ENCODE measurements at regions not wholly inside any gene's neighbourhood (a gene's known extent, or its start where the extent isn't known, plus 50 kb on each side); places are given as distances from the start of the nearest gene placed in this dataset.

GRCh38 chr4:181645489-181645888 lies 597.7 kb upstream of the TENM3 start:
- no peaks in the 10 kb centered on the region for H3K36me3 ChIP-seq (ENCODE audit: control insufficient read depth, insufficient read depth, low read length)
- no peaks in the 10 kb centered on the region for H3K36me3 Mint-ChIP-seq (ENCODE audit: insufficient read depth, unreplicated experiment)
- H3K4me1 Mint-ChIP-seq (ENCODE audit: low read depth, unreplicated experiment): no peaks in the 10 kb centered on the region
- no peak overlapping the region for H3K4me3 ChIP-seq (ENCODE audit: low read depth, low read length)
- no peaks in the 10 kb centered on the region for H3K4me1 ChIP-seq
- BruUV-seq (replicated peaks): no TSS peak
- no peak for TF ChIP-seq CTCF (IDR thresholded peaks at IDR 0.05; ENCODE audit: insufficient read depth in 1 of 2, low read depth in 1 of 2, low read length in 1 of 2, severe bottlenecking in 1 of 2, unreplicated experiment in 1 of 2)
- CTCF ChIA-PET: no interaction called here
- no peaks in the 10 kb centered on the region for H3K27me3 ChIP-seq (replicated peaks; ENCODE audit: control insufficient read depth, insufficient read depth, low read length)
- H3K9me3 ChIP-seq: no peaks in the 10 kb centered on the region
- H3K9me3 Mint-ChIP-seq (ENCODE audit: unreplicated experiment): no peaks in the 10 kb centered on the region
- POLR2A ChIA-PET: no interaction called here
- DNase-seq: no peak
- H3K27me3 Mint-ChIP-seq (ENCODE audit: insufficient read depth, unreplicated experiment): peaks cover 24% of the 10 kb centered on the region
- H3K27ac Mint-ChIP-seq (ENCODE audit: unreplicated experiment): no peak overlapping the region
- no peak overlapping the region for H3K4me3 Mint-ChIP-seq (ENCODE audit: unreplicated experiment)
- intact Hi-C loops (cut with micrococcal nuclease; ENCODE audit: unreplicated experiment): no loop called here

- no peak for DNase-seq
- no peaks in the 10 kb centered on the region for H3K4me1 Mint-ChIP-seq (ENCODE audit: low read depth, unreplicated experiment)
- no TSS peak for BruUV-seq (replicated peaks)
Measured at GRCh38 chr4:181646864-181647263, 596.3 kb upstream of the TENM3 start.

GRCh38 chr4:181647396-181648147 lies 595.6 kb upstream of the TENM3 start:
- H3K4me1 Mint-ChIP-seq (ENCODE audit: low read depth, unreplicated experiment): no peaks in the 10 kb centered on the region
- no peak overlapping the region for H3K4me3 Mint-ChIP-seq (ENCODE audit: unreplicated experiment)
- no TSS peak for BruUV-seq (replicated peaks)
- H3K9me3 Mint-ChIP-seq (ENCODE audit: unreplicated experiment): no peaks in the 10 kb centered on the region
- H3K36me3 Mint-ChIP-seq (ENCODE audit: insufficient read depth, unreplicated experiment): no peaks in the 10 kb centered on the region
- H3K4me1 ChIP-seq: no peaks in the 10 kb centered on the region
- ChIA-PET POLR2A (no interaction called here), CTCF (no interaction called here)
- no peak for TF ChIP-seq CTCF (IDR thresholded peaks at IDR 0.05; ENCODE audit: insufficient read depth in 1 of 2, low read depth in 1 of 2, low read length in 1 of 2, severe bottlenecking in 1 of 2, unreplicated experiment in 1 of 2)
- H3K36me3 ChIP-seq (ENCODE audit: control insufficient read depth, insufficient read depth, low read length): no peaks in the 10 kb centered on the region
- H3K4me3 ChIP-seq (ENCODE audit: low read depth, low read length): no peak overlapping the region
- no peak for DNase-seq
- no peak overlapping the region for H3K27ac Mint-ChIP-seq (ENCODE audit: unreplicated experiment)
- no peaks in the 10 kb centered on the region for H3K9me3 ChIP-seq
- intact Hi-C loops (cut with micrococcal nuclease; ENCODE audit: unreplicated experiment): no loop called here
- H3K27me3 Mint-ChIP-seq (ENCODE audit: insufficient read depth, unreplicated experiment): peaks cover 28% of the 10 kb centered on the region
- no peaks in the 10 kb centered on the region for H3K27me3 ChIP-seq (replicated peaks; ENCODE audit: control insufficient read depth, insufficient read depth, low read length)

More at GRCh38 chr4:181646864-181647263, 596.3 kb upstream of the TENM3 start:
- ChIA-PET POLR2A (no interaction called here), CTCF (no interaction called here)
- H3K27me3 Mint-ChIP-seq (ENCODE audit: insufficient read depth, unreplicated experiment): peaks cover 25% of the 10 kb centered on the region
- no peak overlapping the region for H3K4me3 ChIP-seq (ENCODE audit: low read depth, low read length)
- H3K27ac Mint-ChIP-seq (ENCODE audit: unreplicated experiment): no peak overlapping the region
- H3K36me3 Mint-ChIP-seq (ENCODE audit: insufficient read depth, unreplicated experiment): no peaks in the 10 kb centered on the region
- TF ChIP-seq CTCF (IDR thresholded peaks at IDR 0.05; ENCODE audit: insufficient read depth in 1 of 2, low read depth in 1 of 2, low read length in 1 of 2, severe bottlenecking in 1 of 2, unreplicated experiment in 1 of 2): no peak
- H3K4me1 ChIP-seq: no peaks in the 10 kb centered on the region
- H3K4me3 Mint-ChIP-seq (ENCODE audit: unreplicated experiment): no peak overlapping the region
- no peaks in the 10 kb centered on the region for H3K36me3 ChIP-seq (ENCODE audit: control insufficient read depth, insufficient read depth, low read length)
- intact Hi-C loops (cut with micrococcal nuclease; ENCODE audit: unreplicated experiment): no loop called here
- H3K9me3 ChIP-seq: no peaks in the 10 kb centered on the region
- H3K27me3 ChIP-seq (replicated peaks; ENCODE audit: control insufficient read depth, insufficient read depth, low read length): no peaks in the 10 kb centered on the region
- H3K9me3 Mint-ChIP-seq (ENCODE audit: unreplicated experiment): no peaks in the 10 kb centered on the region

Measured in Caco-2 (cell line).